HCT116 (cell line): ENCODE measurements at regions not wholly inside any gene's neighbourhood (a gene's known extent, or its start where the extent isn't known, plus 50 kb on each side); places are given as distances from the start of the nearest gene placed in this dataset.

ENCODE experiments used
- CBX3 ChIP-seq: IDR thresholded peaks from 2 replicates; pipeline ENCODE4 v1.6.1; 2012; ENCODE audit warnings: low read depth
- EZH2 ChIP-seq: fragments of 200-600 bp; sonication (generic); IDR thresholded peaks from 2 replicates; pipeline ENCODE4 v1.6.1; 2017; ENCODE audit warnings: antibody characterized with exemption, mixed run types
- EZH2phosphoT487 ChIP-seq: fragments of 200-600 bp; IDR thresholded peaks from 2 replicates; pipeline ENCODE4 v1.6.1; 2018; ENCODE audit warnings: antibody characterized with exemption, borderline replicate concordance
- FOSL1 ChIP-seq: IDR thresholded peaks from 2 replicates; pipeline ENCODE4 v1.6.1; 2012; ENCODE audit warnings: low read depth
- MAX ChIP-seq: IDR thresholded peaks from 2 replicates; pipeline ENCODE4 v1.6.1; 2012
- POLR2A ChIP-seq: IDR thresholded peaks from 2 replicates; pipeline ENCODE4 v1.7.0; 2011; ENCODE audit warnings: borderline replicate concordance; ENCODE audit not compliant: insufficient read depth, insufficient read length; ENCODE audit errors: extremely low read depth
- POLR2AphosphoS5 ChIP-seq: IDR thresholded peaks from 2 replicates; pipeline ENCODE4 v1.6.1; 2011; ENCODE audit warnings: mild to moderate bottlenecking, low read depth, low read length, moderate library complexity
- RAD21 ChIP-seq: IDR thresholded peaks from 2 replicates; pipeline ENCODE4 v1.6.1; 2012; ENCODE audit warnings: low read depth, mild to moderate bottlenecking
- ZNF274 ChIP-seq: fragments of 200-500 bp; sonication (Bioruptor generic); IDR thresholded peaks from 2 replicates; pipeline ENCODE4 v1.6.1; 2014; ENCODE audit warnings: mild to moderate bottlenecking, low read depth, low read length, inconsistent platforms
- TF ChIP-seq, protein P1 (sequence below), 3 experiments: fragments of 200-600 bp in 1 of 3; sonication (generic) in 1 of 3; IDR thresholded peaks in 2 of 3; conservative IDR thresholded peaks in 1 of 3; 2 replicates each; pipeline ENCODE4 v1.5.1; 2012 to 2017; ENCODE audit warnings: low read depth in 2 of 3, low read length in 2 of 3, antibody characterized with exemption in 1 of 3, borderline replicate concordance in 1 of 3, control low read depth in 1 of 3, mild to moderate bottlenecking in 1 of 3, mixed read lengths in 1 of 3, mixed run types in 1 of 3, moderate library complexity in 1 of 3; ENCODE audit not compliant: insufficient read depth in 1 of 3

DNA sequence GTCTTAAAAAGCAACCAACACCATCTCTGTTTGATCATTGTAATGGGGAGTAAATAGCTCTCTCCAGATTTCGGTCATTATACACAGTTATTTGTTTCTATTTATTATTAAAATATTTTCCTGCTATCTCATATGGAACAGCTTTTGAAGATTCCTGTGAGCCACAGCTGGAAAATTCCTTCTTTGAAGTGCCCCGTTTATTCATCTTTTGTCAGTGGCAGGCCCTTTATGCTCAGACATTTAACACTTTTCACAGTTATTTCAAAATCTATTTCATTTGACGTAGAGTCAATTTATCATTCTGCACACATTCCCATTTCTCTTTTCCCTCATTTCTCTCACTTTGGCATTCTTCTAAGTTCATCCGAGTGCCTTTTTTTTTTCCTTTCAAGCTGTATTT, 245.9 kb upstream of the ELAC2 start:
- TF ChIP-seq ZNF274 (no peak), POLR2AphosphoS5 (no peak), CBX3 (no peak), EZH2phosphoT487 (no peak), FOSL1 (no peak), MAX (no peak), EZH2 (no peak), RAD21 (no peak), POLR2A (no peak)
- TF ChIP-seq, protein P1, sequence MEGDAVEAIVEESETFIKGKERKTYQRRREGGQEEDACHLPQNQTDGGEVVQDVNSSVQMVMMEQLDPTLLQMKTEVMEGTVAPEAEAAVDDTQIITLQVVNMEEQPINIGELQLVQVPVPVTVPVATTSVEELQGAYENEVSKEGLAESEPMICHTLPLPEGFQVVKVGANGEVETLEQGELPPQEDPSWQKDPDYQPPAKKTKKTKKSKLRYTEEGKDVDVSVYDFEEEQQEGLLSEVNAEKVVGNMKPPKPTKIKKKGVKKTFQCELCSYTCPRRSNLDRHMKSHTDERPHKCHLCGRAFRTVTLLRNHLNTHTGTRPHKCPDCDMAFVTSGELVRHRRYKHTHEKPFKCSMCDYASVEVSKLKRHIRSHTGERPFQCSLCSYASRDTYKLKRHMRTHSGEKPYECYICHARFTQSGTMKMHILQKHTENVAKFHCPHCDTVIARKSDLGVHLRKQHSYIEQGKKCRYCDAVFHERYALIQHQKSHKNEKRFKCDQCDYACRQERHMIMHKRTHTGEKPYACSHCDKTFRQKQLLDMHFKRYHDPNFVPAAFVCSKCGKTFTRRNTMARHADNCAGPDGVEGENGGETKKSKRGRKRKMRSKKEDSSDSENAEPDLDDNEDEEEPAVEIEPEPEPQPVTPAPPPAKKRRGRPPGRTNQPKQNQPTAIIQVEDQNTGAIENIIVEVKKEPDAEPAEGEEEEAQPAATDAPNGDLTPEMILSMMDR (IDR thresholded peaks at IDR 0.05 in 2 of 3, conservative IDR thresholded peaks at IDR 0.05 in 1 of 3; ENCODE audit: borderline replicate concordance in 1 of 3, insufficient read depth in 1 of 3, low read depth in 2 of 3, low read length in 2 of 3), result no peak
